ENCODE measurements at regions not wholly inside any gene's neighbourhood (a gene's known extent, or its start where the extent isn't known, plus 50 kb on each side); places are given as distances from the start of the nearest gene placed in this dataset.

- DNase-seq (ENCODE audit: low read depth in 2 of 2, low spot score in 1 of 2): no peak
These were observed 879.0 kb upstream of the CELF2 start for GRCh38 chr10:10138685-10139084.

GRCh38 chr10:10141782-10142382, 875.8 kb upstream of the CELF2 start:
- DNase-seq (ENCODE audit: low read depth in 2 of 2, low spot score in 1 of 2): no peak

- DNase-seq (ENCODE audit: low read depth in 2 of 2, low spot score in 1 of 2): no peak
These were observed 871.1 kb upstream of the CELF2 start for GRCh38 chr10:10146604-10147003.

GRCh38 chr10:10149899-10150298, 867.8 kb upstream of the CELF2 start:
- DNase-seq (ENCODE audit: low read depth in 2 of 2, low spot score in 1 of 2): no peak

GRCh38 chr10:10156917-10157600, 860.6 kb upstream of the CELF2 start:
- DNase-seq (ENCODE audit: low read depth in 2 of 2, low spot score in 1 of 2): no peak

- DNase-seq (ENCODE audit: low read depth in 2 of 2, low spot score in 1 of 2): no peak
These were observed 856.8 kb upstream of the CELF2 start for GRCh38 chr10:10160821-10161312.

- no peak for DNase-seq (ENCODE audit: low read depth in 2 of 2, low spot score in 1 of 2)
These were observed 852.8 kb upstream of the CELF2 start for GRCh38 chr10:10164848-10165247.

GRCh38 chr10:10165415-10165814, 852.3 kb upstream of the CELF2 start:
- DNase-seq (ENCODE audit: low read depth in 2 of 2, low spot score in 1 of 2): no peak

GRCh38 chr10:10178476-10178875, 839.2 kb upstream of the CELF2 start:
- no peak for DNase-seq (ENCODE audit: low read depth in 2 of 2, low spot score in 1 of 2)

GRCh38 chr10:10193848-10194247, 823.8 kb upstream of the CELF2 start:
- DNase-seq (ENCODE audit: low read depth in 2 of 2, low spot score in 1 of 2): no peak

GRCh38 chr10:10196701-10197100, 821.0 kb upstream of the CELF2 start:
- DNase-seq (ENCODE audit: low read depth in 2 of 2, low spot score in 1 of 2): no peak

GRCh38 chr10:10197423-10197822, 820.2 kb upstream of the CELF2 start:
- DNase-seq (ENCODE audit: low read depth in 2 of 2, low spot score in 1 of 2): no peak

- no peak for DNase-seq (ENCODE audit: low read depth in 2 of 2, low spot score in 1 of 2)
These were observed 819.3 kb upstream of the CELF2 start for GRCh38 chr10:10198363-10198762.

- DNase-seq (ENCODE audit: low read depth in 2 of 2, low spot score in 1 of 2): no peak
These were observed 813.3 kb upstream of the CELF2 start for GRCh38 chr10:10204415-10204814.

- DNase-seq (ENCODE audit: low read depth in 2 of 2, low spot score in 1 of 2): no peak
These were observed 811.8 kb upstream of the CELF2 start for GRCh38 chr10:10205906-10206305.

GRCh38 chr10:10207538-10207937, 810.1 kb upstream of the CELF2 start:
- no peak for DNase-seq (ENCODE audit: low read depth in 2 of 2, low spot score in 1 of 2)

- DNase-seq (ENCODE audit: low read depth in 2 of 2, low spot score in 1 of 2): no peak
These were observed 809.5 kb upstream of the CELF2 start for GRCh38 chr10:10208196-10208595.

GRCh38 chr10:10209167-10209566, 808.5 kb upstream of the CELF2 start:
- DNase-seq (ENCODE audit: low read depth in 2 of 2, low spot score in 1 of 2): no peak

- no peak for DNase-seq (ENCODE audit: low read depth in 2 of 2, low spot score in 1 of 2)
These were observed 806.3 kb upstream of the CELF2 start for GRCh38 chr10:10211409-10211808.

GRCh38 chr10:10213237-10213636, 804.4 kb upstream of the CELF2 start:
- DNase-seq (ENCODE audit: low read depth in 2 of 2, low spot score in 1 of 2): no peak

GRCh38 chr10:10222304-10222841, 795.3 kb upstream of the CELF2 start:
- DNase-seq (ENCODE audit: low read depth in 2 of 2, low spot score in 1 of 2): no peak

GRCh38 chr10:10223131-10223530, 794.5 kb upstream of the CELF2 start:
- DNase-seq (ENCODE audit: low read depth in 2 of 2, low spot score in 1 of 2): no peak
